ENCODE measurements at regions not wholly inside any gene's neighbourhood (a gene's known extent, or its start where the extent isn't known, plus 50 kb on each side); places are given as distances from the start of the nearest gene placed in this dataset.

DNA sequence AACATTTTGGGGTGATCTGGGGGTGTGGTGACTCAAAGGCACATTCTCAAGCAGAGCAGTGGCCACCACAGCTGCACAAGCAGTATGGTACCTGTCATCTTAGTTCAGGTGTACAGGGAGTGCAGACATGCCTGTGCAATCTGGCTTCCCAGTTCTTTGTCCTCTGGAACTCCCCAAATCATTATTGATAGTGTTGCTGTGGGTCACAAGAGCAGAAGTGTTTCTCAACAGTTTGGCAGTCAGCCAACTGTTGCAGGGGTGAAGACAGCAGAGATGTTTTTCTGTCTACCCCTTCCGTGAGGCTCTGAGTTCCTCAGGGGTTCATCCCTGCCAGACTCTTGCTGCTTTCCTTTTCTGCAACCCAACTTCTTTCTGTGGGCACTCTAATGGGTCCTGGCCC, 206.5 kb upstream of the ZSWIM2 start:
- Mint-ChIP-seq H3K4me1 (peaks cover 6% of the 10 kb centered on the region), H3K27ac (no peak overlapping the region), H3K9me3 (peaks cover 5 to 16% (median 8%) of the 10 kb centered on the region in 7 donors), H3K27me3 (ENCODE audit: low read depth in 3 of 3) (peaks cover 0 to 1% (median 0%) of the 10 kb centered on the region in 3 donors), H3K36me3 (no peaks in the 10 kb centered on the region), H3K4me3 (no peak overlapping the region)
- H3K9me3 ChIP-seq (replicated peaks in 1 of 2; ENCODE audit: control insufficient read depth in 1 of 2, insufficient read depth in 1 of 2, low read length in 2 of 2): peaks cover 0 to 13% of the 10 kb centered on the region in 2 donors
- no peak overlapping the region for H3K9ac ChIP-seq (ENCODE audit: insufficient read depth, low read length, poor library complexity, severe bottlenecking)
- DNase-seq: peak in 2 of 3 donors; percentile 2 to 6
- no peaks in the 10 kb centered on the region for H3K27me3 ChIP-seq (ENCODE audit: control insufficient read depth in 2 of 2, insufficient read depth in 2 of 2, low read length in 2 of 2)
- H3K27ac ChIP-seq (ENCODE audit: low read depth in 1 of 2, low read length in 2 of 2): no peak overlapping the region
- 7% methylated on average over 1 of the region's 1 CpG for WGBS (ENCODE audit: insufficient coverage)
- intact Hi-C loops (cut with micrococcal nuclease): no loop called here
- no peak overlapping the region for H3K4me2 ChIP-seq (replicated peaks; ENCODE audit: extremely low read depth, low read length, poor library complexity, severe bottlenecking)
- no peak overlapping the region for H2AFZ ChIP-seq (ENCODE audit: insufficient read depth, low read depth, low read length, poor library complexity, severe bottlenecking)
- H3K4me1 ChIP-seq (ENCODE audit: control insufficient read depth in 1 of 2, insufficient read depth in 2 of 2, low read length in 2 of 2): no peaks in the 10 kb centered on the region
- no peaks in the 10 kb centered on the region for H4K20me1 ChIP-seq (ENCODE audit: insufficient read depth, low read length)
- H3K79me2 ChIP-seq (ENCODE audit: insufficient read depth, low read length): no peaks in the 10 kb centered on the region
- no peaks in the 10 kb centered on the region for H3K36me3 ChIP-seq (replicated peaks in 1 of 2; ENCODE audit: control insufficient read depth in 1 of 2, insufficient read depth in 2 of 2, low read length in 2 of 2)
- TF ChIP-seq, protein P1, sequence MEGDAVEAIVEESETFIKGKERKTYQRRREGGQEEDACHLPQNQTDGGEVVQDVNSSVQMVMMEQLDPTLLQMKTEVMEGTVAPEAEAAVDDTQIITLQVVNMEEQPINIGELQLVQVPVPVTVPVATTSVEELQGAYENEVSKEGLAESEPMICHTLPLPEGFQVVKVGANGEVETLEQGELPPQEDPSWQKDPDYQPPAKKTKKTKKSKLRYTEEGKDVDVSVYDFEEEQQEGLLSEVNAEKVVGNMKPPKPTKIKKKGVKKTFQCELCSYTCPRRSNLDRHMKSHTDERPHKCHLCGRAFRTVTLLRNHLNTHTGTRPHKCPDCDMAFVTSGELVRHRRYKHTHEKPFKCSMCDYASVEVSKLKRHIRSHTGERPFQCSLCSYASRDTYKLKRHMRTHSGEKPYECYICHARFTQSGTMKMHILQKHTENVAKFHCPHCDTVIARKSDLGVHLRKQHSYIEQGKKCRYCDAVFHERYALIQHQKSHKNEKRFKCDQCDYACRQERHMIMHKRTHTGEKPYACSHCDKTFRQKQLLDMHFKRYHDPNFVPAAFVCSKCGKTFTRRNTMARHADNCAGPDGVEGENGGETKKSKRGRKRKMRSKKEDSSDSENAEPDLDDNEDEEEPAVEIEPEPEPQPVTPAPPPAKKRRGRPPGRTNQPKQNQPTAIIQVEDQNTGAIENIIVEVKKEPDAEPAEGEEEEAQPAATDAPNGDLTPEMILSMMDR (IDR thresholded peaks at IDR 0.05): no peak
- H3K4me3 ChIP-seq (replicated peaks in 1 of 3; ENCODE audit: low read depth in 2 of 3, low read length in 3 of 3): no peak overlapping the region

DNA sequence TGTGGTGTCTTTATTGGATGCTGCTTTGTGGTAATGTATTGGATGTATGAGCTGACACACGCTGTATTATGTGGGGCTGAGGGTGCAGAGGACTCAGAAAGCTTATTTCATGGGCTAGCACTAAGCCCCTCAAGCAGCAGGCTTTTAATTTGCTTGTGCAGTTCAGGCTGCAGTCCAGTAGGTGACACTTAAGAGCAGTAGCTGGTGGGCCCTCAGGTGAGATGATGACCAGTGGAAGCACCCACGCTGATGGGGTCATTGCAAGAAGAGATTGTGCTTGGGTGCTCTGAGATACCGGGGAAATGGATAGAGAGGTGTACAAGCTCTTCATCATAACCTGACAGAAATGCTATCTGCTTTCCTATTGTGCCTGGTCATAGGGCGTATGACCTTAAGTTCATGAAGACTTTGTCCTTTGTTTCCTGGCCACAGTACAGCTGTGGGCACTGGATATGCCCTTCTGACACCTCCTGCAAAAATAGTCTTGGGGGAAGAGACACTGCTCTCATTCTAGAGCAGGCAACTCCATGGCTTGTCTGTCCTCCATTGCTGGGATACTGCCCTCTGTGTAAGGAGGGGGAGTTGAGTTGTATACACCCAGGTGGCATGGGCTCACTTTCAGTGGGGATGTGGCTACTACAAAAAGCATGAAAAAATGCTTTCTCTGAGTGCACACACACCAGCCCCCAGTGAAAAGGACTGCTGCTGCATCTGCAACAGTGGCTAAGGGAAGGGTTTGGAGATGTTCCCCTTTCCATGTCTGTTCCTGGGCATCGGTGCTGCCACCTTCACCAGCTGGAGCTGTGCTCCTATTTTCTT, 205.7 kb upstream of the ZSWIM2 start:
- DNase-seq: no peak

More for the DNA sequence above, 205.7 kb upstream of the ZSWIM2 start:
- no peak overlapping the region for H3K4me2 ChIP-seq (replicated peaks; ENCODE audit: extremely low read depth, low read length, poor library complexity, severe bottlenecking)
- Mint-ChIP-seq H3K27me3 (ENCODE audit: low read depth in 3 of 3) (peaks cover 0 to 1% (median 0%) of the 10 kb centered on the region in 3 donors), H3K4me3 (no peak overlapping the region), H3K36me3 (no peaks in the 10 kb centered on the region), H3K4me1 (peaks cover 6% of the 10 kb centered on the region), H3K9me3 (peaks cover 5 to 19% (median 9%) of the 10 kb centered on the region in 7 donors), H3K27ac (no peak overlapping the region)
- no peaks in the 10 kb centered on the region for H3K27me3 ChIP-seq (ENCODE audit: control insufficient read depth in 2 of 2, insufficient read depth in 2 of 2, low read length in 2 of 2)
- no peak overlapping the region for H3K27ac ChIP-seq (ENCODE audit: low read depth in 1 of 2, low read length in 2 of 2)
- TF ChIP-seq, protein P1 (IDR thresholded peaks at IDR 0.05): no peak
- H3K79me2 ChIP-seq (ENCODE audit: insufficient read depth, low read length): no peaks in the 10 kb centered on the region
- no peaks in the 10 kb centered on the region for H3K36me3 ChIP-seq (replicated peaks in 1 of 2; ENCODE audit: control insufficient read depth in 1 of 2, insufficient read depth in 2 of 2, low read length in 2 of 2)
- H3K9me3 ChIP-seq (replicated peaks in 1 of 2; ENCODE audit: control insufficient read depth in 1 of 2, insufficient read depth in 1 of 2, low read length in 2 of 2): peaks cover 0 to 13% of the 10 kb centered on the region in 2 donors
- intact Hi-C loops (cut with micrococcal nuclease): no loop called here
- H4K20me1 ChIP-seq (ENCODE audit: insufficient read depth, low read length): no peaks in the 10 kb centered on the region
- H3K9ac ChIP-seq (ENCODE audit: insufficient read depth, low read length, poor library complexity, severe bottlenecking): no peak overlapping the region
- no peak overlapping the region for H2AFZ ChIP-seq (ENCODE audit: insufficient read depth, low read depth, low read length, poor library complexity, severe bottlenecking)
- no peaks in the 10 kb centered on the region for H3K4me1 ChIP-seq (ENCODE audit: control insufficient read depth in 1 of 2, insufficient read depth in 2 of 2, low read length in 2 of 2)
- 44% methylated on average over 2 of the region's 5 CpGs for WGBS (ENCODE audit: insufficient coverage)
- no peak overlapping the region for H3K4me3 ChIP-seq (replicated peaks in 1 of 3; ENCODE audit: low read depth in 2 of 3, low read length in 3 of 3)
